ENCODE measurements at regions not wholly inside any gene's neighbourhood (a gene's known extent, or its start where the extent isn't known, plus 50 kb on each side); places are given as distances from the start of the nearest gene placed in this dataset.
"Not testable (repeated sequence)": the region's sequence is repeated elsewhere in the genome, so short reads cannot be mapped to it uniquely, and the experiment has no call there.

DNA sequence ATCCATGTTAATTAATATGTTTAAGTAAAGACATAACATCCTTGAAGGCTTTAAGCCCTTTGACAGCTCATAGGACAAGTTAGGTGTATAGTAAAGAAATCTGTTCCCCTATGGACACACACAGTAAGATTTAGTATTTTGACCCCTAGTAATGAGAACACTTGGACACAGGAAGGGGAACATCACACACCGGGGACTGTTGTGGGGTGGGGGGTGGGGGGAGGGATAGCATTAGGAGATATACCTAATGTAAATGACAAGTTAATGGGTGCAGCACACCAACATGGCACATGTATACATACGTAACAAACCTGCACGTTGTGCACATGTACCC lies 59.1 kb upstream of the ZC3H15 start:
- not testable (repeated sequence) for TF ChIP-seq POLR2A (IDR thresholded peaks at IDR 0.05; ENCODE audit: low read length); GATA1 (IDR thresholded peaks at IDR 0.05; ENCODE audit: low read depth, low read length)
